ENCODE measurements at regions not wholly inside any gene's neighbourhood (a gene's known extent, or its start where the extent isn't known, plus 50 kb on each side); places are given as distances from the start of the nearest gene placed in this dataset.

GRCh38 chr6:22699151-22699550, 129.8 kb downstream of the HDGFL1 start:
- Histone ChIP-seq H3K4me2 (ENCODE audit: low read length) (no peak overlapping the region), H3K4me3 (ENCODE audit: low read depth, low read length, poor library complexity, severe bottlenecking) (no peak overlapping the region), H3K36me3 (ENCODE audit: insufficient read depth, low read length) (no peaks in the 10 kb centered on the region), H3K9me3 (ENCODE audit: low read length) (no peaks in the 10 kb centered on the region), H3K27ac (ENCODE audit: low read depth, low read length, poor library complexity, severe bottlenecking) (no peak overlapping the region), H3K4me1 (ENCODE audit: insufficient read depth, low read length, severe bottlenecking) (no peaks in the 10 kb centered on the region), H3K9ac (ENCODE audit: low read length) (no peak overlapping the region), H3K79me2 (ENCODE audit: insufficient read depth, low read length) (no peaks in the 10 kb centered on the region), H3F3A (ENCODE audit: insufficient read depth, low read length) (no peaks in the 10 kb centered on the region; the same call in 1 of the 2 replicates), H2AFZ (ENCODE audit: low read length) (no peak overlapping the region), H4K20me1 (ENCODE audit: insufficient read depth, low read length) (no peaks in the 10 kb centered on the region), H3K27me3 (ENCODE audit: insufficient read depth, low read length) (no peaks in the 10 kb centered on the region), H3K9me2 (ENCODE audit: low read depth, low read length) (no peaks in the 10 kb centered on the region)
- TF ChIP-seq CTCF (IDR thresholded peaks at IDR 0.05; ENCODE audit: low read length): no peak
- TF ChIP-seq EZH2 (IDR thresholded peaks at IDR 0.05; ENCODE audit: borderline replicate concordance, low read length): no peak

GRCh38 chr6:22706651-22707050, 137.3 kb downstream of the HDGFL1 start:
- Histone ChIP-seq H3K4me3 (ENCODE audit: low read depth, low read length, poor library complexity, severe bottlenecking) (no peak overlapping the region), H2AFZ (ENCODE audit: low read length) (no peak overlapping the region), H3K27ac (ENCODE audit: low read depth, low read length, poor library complexity, severe bottlenecking) (no peak overlapping the region), H3K9ac (ENCODE audit: low read length) (no peak overlapping the region), H3K4me2 (ENCODE audit: low read length) (no peak overlapping the region), H3K27me3 (ENCODE audit: insufficient read depth, low read length) (no peaks in the 10 kb centered on the region), H3K79me2 (ENCODE audit: insufficient read depth, low read length) (no peaks in the 10 kb centered on the region), H3K4me1 (ENCODE audit: insufficient read depth, low read length, severe bottlenecking) (no peaks in the 10 kb centered on the region), H3K9me2 (ENCODE audit: low read depth, low read length) (no peaks in the 10 kb centered on the region), H3K36me3 (ENCODE audit: insufficient read depth, low read length) (no peaks in the 10 kb centered on the region), H3K9me3 (ENCODE audit: low read length) (no peaks in the 10 kb centered on the region), H4K20me1 (ENCODE audit: insufficient read depth, low read length) (no peaks in the 10 kb centered on the region), H3F3A (ENCODE audit: insufficient read depth, low read length) (no peaks in the 10 kb centered on the region)
- TF ChIP-seq CTCF (IDR thresholded peaks at IDR 0.05; ENCODE audit: low read length) (no peak), EZH2 (IDR thresholded peaks at IDR 0.05; ENCODE audit: borderline replicate concordance, low read length) (no peak)

- no peaks in the 10 kb centered on the region for H3K36me3 ChIP-seq (ENCODE audit: insufficient read depth, low read length)
- no peaks in the 10 kb centered on the region for H3F3A ChIP-seq (ENCODE audit: insufficient read depth, low read length)
- no peaks in the 10 kb centered on the region for H4K20me1 ChIP-seq (ENCODE audit: insufficient read depth, low read length)
- no peak overlapping the region for H2AFZ ChIP-seq (ENCODE audit: low read length)
- H3K9me2 ChIP-seq (ENCODE audit: low read depth, low read length): no peaks in the 10 kb centered on the region
- H3K27me3 ChIP-seq (ENCODE audit: insufficient read depth, low read length): no peaks in the 10 kb centered on the region
- H3K9me3 ChIP-seq (ENCODE audit: low read length): no peaks in the 10 kb centered on the region
- H3K79me2 ChIP-seq (ENCODE audit: insufficient read depth, low read length): no peaks in the 10 kb centered on the region
- no peaks in the 10 kb centered on the region for H3K4me1 ChIP-seq (ENCODE audit: insufficient read depth, low read length, severe bottlenecking)
- no peak overlapping the region for H3K27ac ChIP-seq (ENCODE audit: low read depth, low read length, poor library complexity, severe bottlenecking)
- no peak overlapping the region for H3K4me3 ChIP-seq (ENCODE audit: low read depth, low read length, poor library complexity, severe bottlenecking)
- H3K9ac ChIP-seq (ENCODE audit: low read length): no peak overlapping the region
- no peak overlapping the region for H3K4me2 ChIP-seq (ENCODE audit: low read length)
- TF ChIP-seq CTCF (IDR thresholded peaks at IDR 0.05; ENCODE audit: low read length) (no peak), EZH2 (IDR thresholded peaks at IDR 0.05; ENCODE audit: borderline replicate concordance, low read length) (no peak)
Measured at GRCh38 chr6:22708469-22708868, 139.1 kb downstream of the HDGFL1 start.

Data from OCI-LY1 (cell line).